ENCODE measurements at regions not wholly inside any gene's neighbourhood (a gene's known extent, or its start where the extent isn't known, plus 50 kb on each side); places are given as distances from the start of the nearest gene placed in this dataset.

DNA sequence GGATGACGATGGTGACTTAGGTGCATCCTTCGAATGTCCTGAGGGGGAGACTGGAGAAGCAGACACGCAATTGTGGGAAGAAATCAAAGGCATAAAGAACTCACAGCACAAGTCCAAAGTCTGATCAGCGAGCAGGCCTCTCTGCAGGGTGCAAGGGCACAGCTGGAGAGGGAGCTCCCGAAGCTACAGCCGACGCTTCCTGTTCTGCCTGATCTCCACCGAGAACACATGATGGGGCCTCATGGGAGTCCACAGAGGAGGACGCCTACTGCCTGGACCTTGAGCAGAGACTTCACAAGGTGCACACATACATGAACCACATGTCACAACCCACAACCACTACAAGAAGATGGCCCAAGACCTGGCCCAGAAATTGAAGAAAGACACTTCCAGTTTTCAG lies 51.4 kb downstream of the RIN2 start (continued):
- TF ChIP-seq KDM2A (CRISPR knock-in tag; IDR thresholded peaks at IDR 0.05; ENCODE audit: borderline replicate concordance, low read depth) = peak; percentile 16; the same call in 1 of the 2 replicates
- TF ChIP-seq REPIN1 (CRISPR knock-in tag; IDR thresholded peaks at IDR 0.05; ENCODE audit: borderline replicate concordance, low read depth) = no peak
- no peak for TF ChIP-seq ZNF383 (CRISPR knock-in tag; IDR thresholded peaks at IDR 0.05; ENCODE audit: borderline replicate concordance)

DNA sequence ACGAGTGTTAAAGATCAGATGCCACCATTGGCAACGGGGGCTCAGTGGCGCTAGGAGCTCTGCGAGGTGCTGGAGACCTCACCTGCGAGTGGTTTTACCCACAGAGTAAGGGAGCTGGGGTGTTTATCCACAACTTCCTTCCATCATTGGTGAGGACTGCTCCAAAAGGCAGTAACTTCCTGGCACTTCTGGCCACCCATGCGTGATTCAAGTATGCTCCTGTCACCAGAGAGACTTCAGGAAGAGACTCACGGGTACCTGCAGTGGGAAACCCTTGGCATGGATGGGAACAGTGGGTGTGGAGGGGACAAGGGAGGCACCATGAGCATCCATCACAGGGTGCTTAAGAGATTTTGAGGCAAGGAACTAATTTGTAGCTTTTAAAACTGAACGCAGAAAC lies 53.2 kb downstream of the RIN2 start:
- no TSS peak for BruUV-seq (replicated peaks)
- Histone ChIP-seq H3K4me3 (replicated peaks in 1 of 3; ENCODE audit: insufficient read depth in 1 of 3, low read depth in 2 of 3, low read length in 3 of 3) (no peak overlapping the region), H3K4me1 (ENCODE audit: insufficient read depth, low read length) (peaks cover 21% of the 10 kb centered on the region), H3K9ac (ENCODE audit: insufficient read depth, low read depth, low read length) (no peak overlapping the region), H3K9me3 (ENCODE audit: low read length) (no peaks in the 10 kb centered on the region), H3K4me2 (ENCODE audit: low read depth, low read length) (no peak overlapping the region), H3K36me3 (replicated peaks in 1 of 2; ENCODE audit: control insufficient read depth in 1 of 2, insufficient read depth in 2 of 2, low read length in 2 of 2) (no peaks in the 10 kb centered on the region), H4K20me1 (ENCODE audit: insufficient read depth, low read length) (no peaks in the 10 kb centered on the region), H2AFZ (ENCODE audit: low read length) (no peak overlapping the region), H3K79me2 (ENCODE audit: insufficient read depth, low read length) (no peaks in the 10 kb centered on the region), H3K27ac (ENCODE audit: extremely low read length, insufficient read depth, low read length) (no peak overlapping the region), H3K27me3 (ENCODE audit: control insufficient read depth in 1 of 2, insufficient read depth in 2 of 2, low read length in 2 of 2) (no peaks in the 10 kb centered on the region)
- FAIRE-seq (no peak), DNase-seq (ENCODE audit: low spot score) (no peak), ATAC-seq (no peak)
- no peak for TF ChIP-seq NAIF1 (CRISPR knock-in tag; IDR thresholded peaks at IDR 0.05; ENCODE audit: borderline replicate concordance)
- 82% methylated on average over 8 of the region's 8 CpGs for WGBS (ENCODE audit: low lambda C conversion rate)
- in situ Hi-C loops (cut with HindIII; ENCODE audit: extremely low pct_ligation_motif_present, low pct_unique_long_range_greater_than_20kb) (no loop called here), intact Hi-C loops (cut with micrococcal nuclease; ENCODE audit: unreplicated experiment) (no loop called here)
- CTCF ChIA-PET (ENCODE audit: low intra/inter-chr PET ratio, low total read pairs) = no interaction called here
- POLR2A ChIA-PET = no interaction called here

GRCh38 chr20:19812056-19812455 lies 54.0 kb downstream of the RIN2 start:
- no peak overlapping the region for H3K27ac ChIP-seq (ENCODE audit: extremely low read length, insufficient read depth, low read length)
- ChIA-PET CTCF (ENCODE audit: low intra/inter-chr PET ratio, low total read pairs) (no interaction called here), POLR2A (no interaction called here)
- H3K4me3 ChIP-seq (replicated peaks in 1 of 3; ENCODE audit: insufficient read depth in 1 of 3, low read depth in 2 of 3, low read length in 3 of 3) = no peak overlapping the region
- H3K9me3 ChIP-seq (ENCODE audit: low read length) = no peaks in the 10 kb centered on the region
- H4K20me1 ChIP-seq (ENCODE audit: insufficient read depth, low read length) = no peaks in the 10 kb centered on the region
- intact Hi-C loops (cut with micrococcal nuclease; ENCODE audit: unreplicated experiment) (no loop called here), in situ Hi-C loops (cut with HindIII; ENCODE audit: extremely low pct_ligation_motif_present, low pct_unique_long_range_greater_than_20kb) (no loop called here)
- FAIRE-seq (no peak), ATAC-seq (no peak), DNase-seq (ENCODE audit: low spot score) (no peak)
- no peaks in the 10 kb centered on the region for H3K36me3 ChIP-seq (replicated peaks in 1 of 2; ENCODE audit: control insufficient read depth in 1 of 2, insufficient read depth in 2 of 2, low read length in 2 of 2)
- no peak overlapping the region for H3K4me2 ChIP-seq (ENCODE audit: low read depth, low read length)
- no peak overlapping the region for H3K9ac ChIP-seq (ENCODE audit: insufficient read depth, low read depth, low read length)
- no TSS peak for BruUV-seq (replicated peaks)
- no peak overlapping the region for H2AFZ ChIP-seq (ENCODE audit: low read length)
- WGBS (ENCODE audit: low lambda C conversion rate) = 64% methylated on average over 1 of the region's 1 CpG
- peaks cover 29% of the 10 kb centered on the region for H3K4me1 ChIP-seq (ENCODE audit: insufficient read depth, low read length)
- no peak for TF ChIP-seq ATF3 (CRISPR knock-in tag; IDR thresholded peaks at IDR 0.05)
- TF ChIP-seq ZSCAN9 (CRISPR knock-in tag; IDR thresholded peaks at IDR 0.05; ENCODE audit: borderline replicate concordance) = no peak
- no peak for TF ChIP-seq KDM3A (CRISPR knock-in tag; IDR thresholded peaks at IDR 0.05; ENCODE audit: low read depth)
- TF ChIP-seq HHEX (CRISPR knock-in tag; IDR thresholded peaks at IDR 0.05) = no peak
- TF ChIP-seq ZBTB14 (CRISPR knock-in tag; IDR thresholded peaks at IDR 0.05) = no peak
- no peaks in the 10 kb centered on the region for H3K27me3 ChIP-seq (ENCODE audit: control insufficient read depth in 1 of 2, insufficient read depth in 2 of 2, low read length in 2 of 2)
- no peaks in the 10 kb centered on the region for H3K79me2 ChIP-seq (ENCODE audit: insufficient read depth, low read length)

All from HepG2 (cell line).